Activated B cell treated with CpG ODN at 0.5 μM for 24 hours (primary cell): ENCODE measurements at regions not wholly inside any gene's neighbourhood (a gene's known extent, or its start where the extent isn't known, plus 50 kb on each side); places are given as distances from the start of the nearest gene placed in this dataset.

Experiments used
- ATAC-seq: fragments of 200-7000 bp; cut with Tn5 transposase; one replicate; pipeline ENCODE4 v1.10.0; 2021; ENCODE audit warnings: low read depth, mild to moderate bottlenecking, moderate library complexity
- CTCF ChIA-PET: fragments of 350-600 bp; sonication (Branson Sonifier 250); formaldehyde crosslinking; loops from one replicate; lab custom pipeline; 2021; ENCODE audit warnings: antibody characterized with exemption; lab: Charles Lee
- POLR2A ChIA-PET: fragments of 350-600 bp; sonication (Branson Sonifier 250); formaldehyde crosslinking; loops from one replicate; lab custom pipeline; 2021; ENCODE audit warnings: antibody characterized with exemption; lab: Charles Lee
- DNase-seq: peaks from one replicate; pipeline ENCODE4 v3.0.0; 2022
- H3K27ac Mint-ChIP-seq: one replicate; pipeline ENCODE4 v1.8.0; 2020; ENCODE audit warnings: mixed read lengths
- H3K27me3 Mint-ChIP-seq: one replicate; pipeline ENCODE4 v1.8.0; 2021; ENCODE audit warnings: mixed read lengths
- H3K36me3 Mint-ChIP-seq: one replicate; pipeline ENCODE4 v1.8.0; 2021; ENCODE audit warnings: low read depth, mixed read lengths
- H3K4me1 Mint-ChIP-seq: one replicate; pipeline ENCODE4 v1.8.0; 2021; ENCODE audit warnings: mixed read lengths
- H3K4me3 Mint-ChIP-seq: one replicate; pipeline ENCODE4 v1.8.0; 2020; ENCODE audit warnings: mild to moderate bottlenecking, mixed read lengths
- H3K9me3 Mint-ChIP-seq: one replicate; pipeline ENCODE4 v1.8.0; 2020; ENCODE audit warnings: mixed read lengths
- CTCF ChIP-seq: fragments of 200-600 bp; IDR thresholded peaks from one replicate; pipeline ENCODE4 v1.8.0; 2022; ENCODE audit warnings: antibody characterized with exemption, mild to moderate bottlenecking
- intact Hi-C: fragments of 100-400 bp; cut with micrococcal nuclease; formaldehyde crosslinking; loops from one replicate; pipeline ENCODE4 v1.15.1; 2024

- no peak for ATAC-seq
- no peak for TF ChIP-seq CTCF
- Mint-ChIP-seq H3K27ac (no peak overlapping the region), H3K36me3 (no peaks in the 10 kb centered on the region), H3K9me3 (peaks cover 8% of the 10 kb centered on the region), H3K4me3 (no peak overlapping the region), H3K4me1 (no peaks in the 10 kb centered on the region), H3K27me3 (no peaks in the 10 kb centered on the region)
- CTCF ChIA-PET = no interaction called here
- POLR2A ChIA-PET = no interaction called here
- no peak for DNase-seq
- intact Hi-C loops = no loop called here
These were observed 107.4 kb upstream of the CDH11 start for GRCh38 chr16:65229191-65229662.

GRCh38 chr16:65227150-65227835 is 105.4 kb upstream of the CDH11 start:
- no peak overlapping the region for H3K27ac Mint-ChIP-seq
- no peaks in the 10 kb centered on the region for H3K27me3 Mint-ChIP-seq
- no peaks in the 10 kb centered on the region for H3K4me1 Mint-ChIP-seq
- H3K36me3 Mint-ChIP-seq = no peaks in the 10 kb centered on the region
- POLR2A ChIA-PET = no interaction called here
- DNase-seq (no peak), ATAC-seq (no peak)
- intact Hi-C loops = no loop called here
- peaks cover 6% of the 10 kb centered on the region for H3K9me3 Mint-ChIP-seq
- CTCF ChIA-PET = no interaction called here
- no peak overlapping the region for H3K4me3 Mint-ChIP-seq
- no peak for TF ChIP-seq CTCF

DNA sequence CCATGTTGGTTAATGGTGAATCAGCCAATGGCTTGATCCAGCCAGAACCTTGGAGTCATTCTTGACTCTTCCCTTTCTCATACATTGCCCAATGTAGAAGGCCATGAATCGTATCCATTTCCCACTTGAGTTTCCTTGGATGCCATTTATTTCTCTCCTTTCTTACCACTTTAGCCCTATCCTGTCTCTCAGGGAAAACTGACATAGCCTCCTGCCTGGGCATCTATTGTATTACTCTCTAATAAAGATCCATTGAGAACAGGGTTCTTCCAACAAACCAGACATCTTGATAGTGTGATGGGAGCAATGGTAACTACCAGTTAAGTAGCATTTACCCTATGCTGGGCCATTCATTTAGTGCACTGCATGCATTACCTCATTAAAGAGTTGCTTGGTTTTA is 104.2 kb upstream of the CDH11 start:
- CTCF ChIA-PET = no interaction called here
- H3K27me3 Mint-ChIP-seq = no peaks in the 10 kb centered on the region
- H3K36me3 Mint-ChIP-seq = no peaks in the 10 kb centered on the region

DNA sequence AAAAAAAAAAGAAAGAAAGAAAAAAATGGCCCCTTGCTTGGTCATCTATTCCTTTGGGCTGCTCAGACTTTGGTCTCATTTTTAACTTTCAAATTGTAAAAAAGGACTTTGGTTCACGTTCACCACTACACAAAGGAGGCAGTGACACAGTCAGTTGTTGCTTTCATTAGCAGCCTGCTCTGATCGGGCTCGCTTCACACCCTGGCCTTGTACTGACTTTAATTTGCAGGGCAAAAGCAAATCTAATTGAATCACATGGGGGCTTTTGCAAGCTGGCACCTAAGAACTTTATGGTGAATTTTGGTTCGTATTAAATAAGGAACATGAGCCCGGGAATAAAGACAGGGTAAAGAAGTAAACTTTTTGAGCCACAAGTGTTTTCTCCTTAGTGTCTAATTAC is 103.6 kb upstream of the CDH11 start:
- no peaks in the 10 kb centered on the region for H3K36me3 Mint-ChIP-seq
- CTCF ChIA-PET = no interaction called here
- no peak overlapping the region for H3K4me3 Mint-ChIP-seq
- intact Hi-C loops = no loop called here
- ATAC-seq (no peak), DNase-seq (no peak)
- H3K9me3 Mint-ChIP-seq = no peaks in the 10 kb centered on the region
- no peak overlapping the region for H3K27ac Mint-ChIP-seq
- H3K4me1 Mint-ChIP-seq = no peaks in the 10 kb centered on the region
- H3K27me3 Mint-ChIP-seq = no peaks in the 10 kb centered on the region
- TF ChIP-seq CTCF = no peak
- POLR2A ChIA-PET = no interaction called here

More for the DNA sequence above, 104.2 kb upstream of the CDH11 start:
- no peak for ATAC-seq
- intact Hi-C loops = no loop called here
- Mint-ChIP-seq H3K4me3 (no peak overlapping the region), H3K9me3 (no peaks in the 10 kb centered on the region), H3K4me1 (no peaks in the 10 kb centered on the region), H3K27ac (no peak overlapping the region)
- no peak for DNase-seq
- POLR2A ChIA-PET = no interaction called here
- TF ChIP-seq CTCF = no peak

DNA sequence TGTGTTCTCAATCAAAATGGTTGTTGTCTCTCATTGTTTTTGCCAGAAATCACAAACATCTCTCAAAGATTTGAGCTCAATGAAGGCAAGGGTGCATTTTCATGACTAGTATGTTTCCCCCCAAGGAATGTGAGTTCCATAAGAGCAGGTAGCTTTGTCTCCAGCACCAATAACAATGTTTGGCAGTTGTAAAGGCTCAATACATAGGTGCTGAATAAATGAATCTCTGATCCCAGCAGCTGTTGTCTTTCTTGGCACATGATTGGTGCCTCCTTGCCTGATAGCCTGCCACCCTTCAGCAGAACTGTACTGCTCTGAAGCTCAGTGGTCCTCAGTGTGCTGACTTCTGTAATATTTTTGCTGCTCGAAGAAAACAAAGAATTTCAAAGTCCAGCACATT is 103.1 kb upstream of the CDH11 start:
- ChIA-PET CTCF (no interaction called here), POLR2A (no interaction called here)
- H3K36me3 Mint-ChIP-seq = no peaks in the 10 kb centered on the region
- H3K27ac Mint-ChIP-seq = no peak overlapping the region
- H3K4me3 Mint-ChIP-seq = no peak overlapping the region
- TF ChIP-seq CTCF = no peak
- intact Hi-C loops = no loop called here
- no peak for DNase-seq
- H3K9me3 Mint-ChIP-seq = no peaks in the 10 kb centered on the region
- no peak for ATAC-seq
- no peaks in the 10 kb centered on the region for H3K27me3 Mint-ChIP-seq
- no peaks in the 10 kb centered on the region for H3K4me1 Mint-ChIP-seq
